Fibroblast of mammary gland (primary cell): ENCODE measurements at regions not wholly inside any gene's neighbourhood (a gene's known extent, or its start where the extent isn't known, plus 50 kb on each side); places are given as distances from the start of the nearest gene placed in this dataset.

Experiments used
- DNase-seq: peaks from one replicate; pipeline ENCODE4 v3.0.0-alpha.2; 2010; ENCODE audit warnings: low read depth
- H3K4me3 ChIP-seq: 2 replicates; pipeline ENCODE4 v1.5.1; 2011; ENCODE audit warnings: low read depth, mild to moderate bottlenecking, low read length, moderate library complexity; ENCODE audit not compliant: control insufficient read depth
- TF ChIP-seq, protein P1 (sequence below): conservative IDR thresholded peaks from 2 replicates; pipeline ENCODE4 v1.5.1; 2011; ENCODE audit warnings: low read depth, low read length, inconsistent platforms; ENCODE audit not compliant: control insufficient read depth, insufficient read depth

DNA sequence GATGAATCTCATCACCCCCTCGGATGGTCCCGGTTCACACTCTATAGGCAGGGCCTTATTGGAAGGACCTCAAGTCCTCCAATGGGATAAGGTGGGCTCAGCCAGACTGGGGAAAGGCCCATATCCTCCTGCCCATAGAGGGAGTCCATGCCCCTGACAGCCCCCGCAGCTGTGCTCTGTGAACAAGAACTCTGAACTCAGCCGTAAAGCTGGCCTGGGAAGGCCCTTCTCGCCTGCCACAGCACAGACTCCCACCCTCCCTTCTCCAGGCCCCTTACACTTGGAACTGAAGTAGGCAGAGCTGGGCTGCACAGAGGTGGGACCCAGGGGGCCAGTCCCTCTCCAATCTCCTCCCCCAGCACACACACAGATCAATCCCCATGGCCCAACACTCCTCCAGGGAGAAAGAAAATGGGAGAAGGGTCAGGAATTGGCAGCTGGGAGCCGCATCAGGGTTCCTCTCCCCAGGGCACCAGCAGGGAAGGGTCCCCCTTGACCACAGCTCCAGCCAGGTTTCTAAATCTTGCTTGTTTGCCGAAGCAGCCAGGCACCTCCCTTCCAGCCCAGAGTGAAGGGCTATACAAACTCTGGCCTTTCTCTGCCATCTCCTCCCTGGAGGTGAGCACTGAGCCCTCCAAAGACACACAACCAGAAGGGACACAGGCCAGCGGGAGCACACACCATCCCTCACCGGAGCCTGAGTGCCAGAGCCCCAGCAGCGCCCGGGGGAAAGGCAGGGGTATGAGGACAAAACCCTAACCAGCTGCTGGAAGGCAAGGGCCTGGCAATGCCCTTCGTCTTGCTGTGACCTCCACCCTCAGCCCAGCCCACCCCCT, 454.1 kb downstream of the SOX9 start:
- TF ChIP-seq, protein P1, sequence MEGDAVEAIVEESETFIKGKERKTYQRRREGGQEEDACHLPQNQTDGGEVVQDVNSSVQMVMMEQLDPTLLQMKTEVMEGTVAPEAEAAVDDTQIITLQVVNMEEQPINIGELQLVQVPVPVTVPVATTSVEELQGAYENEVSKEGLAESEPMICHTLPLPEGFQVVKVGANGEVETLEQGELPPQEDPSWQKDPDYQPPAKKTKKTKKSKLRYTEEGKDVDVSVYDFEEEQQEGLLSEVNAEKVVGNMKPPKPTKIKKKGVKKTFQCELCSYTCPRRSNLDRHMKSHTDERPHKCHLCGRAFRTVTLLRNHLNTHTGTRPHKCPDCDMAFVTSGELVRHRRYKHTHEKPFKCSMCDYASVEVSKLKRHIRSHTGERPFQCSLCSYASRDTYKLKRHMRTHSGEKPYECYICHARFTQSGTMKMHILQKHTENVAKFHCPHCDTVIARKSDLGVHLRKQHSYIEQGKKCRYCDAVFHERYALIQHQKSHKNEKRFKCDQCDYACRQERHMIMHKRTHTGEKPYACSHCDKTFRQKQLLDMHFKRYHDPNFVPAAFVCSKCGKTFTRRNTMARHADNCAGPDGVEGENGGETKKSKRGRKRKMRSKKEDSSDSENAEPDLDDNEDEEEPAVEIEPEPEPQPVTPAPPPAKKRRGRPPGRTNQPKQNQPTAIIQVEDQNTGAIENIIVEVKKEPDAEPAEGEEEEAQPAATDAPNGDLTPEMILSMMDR: no peak
- no peak overlapping the region for H3K4me3 ChIP-seq
- DNase-seq: no peak

DNA sequence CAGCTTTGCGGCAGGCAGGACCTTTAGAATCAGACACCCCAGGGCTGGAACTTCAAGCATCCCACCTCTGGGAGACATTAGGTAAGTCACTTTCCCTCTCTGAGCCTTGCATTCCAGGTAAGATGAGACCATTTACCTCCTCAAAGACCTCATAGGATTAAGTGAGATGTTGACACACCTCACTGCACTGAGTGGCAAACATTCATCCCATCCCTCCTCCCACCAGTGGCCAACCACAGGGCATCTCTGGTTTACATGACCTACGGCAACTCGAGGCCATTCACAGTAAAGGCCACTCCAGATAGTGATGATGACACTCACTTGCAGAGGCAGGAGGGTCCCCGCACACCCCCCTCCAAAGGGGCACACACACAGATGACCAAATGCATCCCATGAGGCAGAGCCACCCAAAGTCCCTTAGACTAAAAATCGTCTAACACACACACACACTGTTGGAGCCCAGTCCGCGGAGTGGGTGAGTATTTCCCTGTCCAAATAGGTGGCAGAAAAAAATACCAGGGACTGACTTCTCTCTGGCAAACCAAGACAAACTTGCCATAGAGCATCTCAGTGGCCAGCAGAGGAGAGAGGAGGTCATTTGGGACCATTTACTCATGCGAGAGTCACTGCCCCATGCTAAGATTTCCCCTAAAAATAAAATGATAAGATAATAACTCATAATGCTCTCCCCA, 454.9 kb downstream of the SOX9 start:
- peak; percentile 48 for DNase-seq
- TF ChIP-seq, protein P1: no peak
- no peak overlapping the region for H3K4me3 ChIP-seq

DNA sequence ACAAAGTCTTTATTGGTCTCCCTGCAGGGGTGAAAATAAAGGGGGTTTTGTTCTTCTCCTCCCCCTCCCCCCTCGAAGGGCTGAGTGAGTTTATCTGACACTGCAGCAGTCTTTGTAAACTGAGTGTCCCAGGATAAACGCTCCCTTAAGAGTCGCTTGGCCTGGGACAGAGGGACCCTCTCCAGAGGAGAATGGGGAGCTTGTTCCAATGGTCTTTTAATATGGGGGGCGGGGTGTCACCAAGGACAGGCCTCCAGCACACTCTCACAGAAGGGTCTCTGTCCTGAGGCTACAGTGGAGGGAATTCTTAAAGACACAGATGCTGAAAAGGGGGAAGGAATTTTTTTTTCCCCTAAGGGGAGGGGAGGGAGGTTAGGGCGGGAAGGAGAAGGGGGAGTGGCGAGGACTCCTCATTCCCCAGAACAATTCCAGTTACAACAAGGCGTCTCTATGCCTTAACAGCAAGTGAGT, 455.5 kb downstream of the SOX9 start:
- H3K4me3 ChIP-seq: no peak overlapping the region
- TF ChIP-seq, protein P1: no peak

DNA sequence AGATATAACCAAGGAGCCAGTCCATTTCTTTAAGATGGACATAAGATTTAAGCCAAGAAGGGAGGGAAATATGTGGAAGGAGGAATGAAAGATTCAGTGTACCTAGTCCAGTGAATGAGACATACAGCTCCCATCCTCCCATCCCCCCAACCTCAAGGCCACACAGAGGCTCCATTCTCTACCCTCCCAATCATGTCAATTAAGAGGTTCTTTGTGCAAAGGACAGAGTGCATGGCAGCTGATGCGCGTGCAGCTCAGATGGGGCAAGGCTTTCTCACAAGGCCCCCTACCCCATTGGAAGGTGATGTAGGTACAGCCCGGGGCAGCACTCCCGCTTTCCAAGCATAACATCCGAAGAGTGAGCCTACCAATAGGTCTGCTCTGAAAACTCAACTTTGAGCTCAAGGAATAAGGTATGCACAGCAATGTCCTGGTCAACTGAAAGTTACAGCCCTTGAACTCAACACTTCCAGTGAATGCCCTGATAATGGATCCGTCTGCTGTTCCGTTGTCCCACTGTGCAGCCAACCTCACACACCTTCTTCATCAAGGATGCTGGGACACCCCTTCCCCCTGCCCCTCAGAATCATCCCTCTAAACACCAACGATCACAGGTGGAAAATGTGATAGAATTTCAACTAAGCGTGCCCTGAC, 458.1 kb downstream of the SOX9 start:
- TF ChIP-seq, protein P1: no peak
- no peak overlapping the region for H3K4me3 ChIP-seq
- DNase-seq: no peak

More for the DNA sequence above, 455.5 kb downstream of the SOX9 start:
- no peak for DNase-seq

DNA sequence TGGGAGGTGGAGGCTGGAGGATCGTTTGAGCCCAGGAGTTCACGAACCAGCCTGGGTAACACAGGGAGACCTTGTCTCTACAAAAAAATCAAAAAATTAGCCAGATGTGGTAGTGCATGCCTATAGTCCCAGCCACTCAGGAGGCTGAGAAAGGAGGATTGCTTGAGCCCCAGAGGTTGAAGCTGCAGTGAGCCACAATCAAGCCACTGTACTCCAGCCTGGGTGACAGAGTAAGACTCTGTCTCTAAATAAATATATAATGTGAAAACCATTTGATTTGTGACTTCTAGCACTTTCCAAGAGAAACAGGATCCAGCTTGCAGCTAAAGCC, 459.1 kb downstream of the SOX9 start:
- no peak for DNase-seq
- TF ChIP-seq, protein P1: no peak
- no peak overlapping the region for H3K4me3 ChIP-seq

DNA sequence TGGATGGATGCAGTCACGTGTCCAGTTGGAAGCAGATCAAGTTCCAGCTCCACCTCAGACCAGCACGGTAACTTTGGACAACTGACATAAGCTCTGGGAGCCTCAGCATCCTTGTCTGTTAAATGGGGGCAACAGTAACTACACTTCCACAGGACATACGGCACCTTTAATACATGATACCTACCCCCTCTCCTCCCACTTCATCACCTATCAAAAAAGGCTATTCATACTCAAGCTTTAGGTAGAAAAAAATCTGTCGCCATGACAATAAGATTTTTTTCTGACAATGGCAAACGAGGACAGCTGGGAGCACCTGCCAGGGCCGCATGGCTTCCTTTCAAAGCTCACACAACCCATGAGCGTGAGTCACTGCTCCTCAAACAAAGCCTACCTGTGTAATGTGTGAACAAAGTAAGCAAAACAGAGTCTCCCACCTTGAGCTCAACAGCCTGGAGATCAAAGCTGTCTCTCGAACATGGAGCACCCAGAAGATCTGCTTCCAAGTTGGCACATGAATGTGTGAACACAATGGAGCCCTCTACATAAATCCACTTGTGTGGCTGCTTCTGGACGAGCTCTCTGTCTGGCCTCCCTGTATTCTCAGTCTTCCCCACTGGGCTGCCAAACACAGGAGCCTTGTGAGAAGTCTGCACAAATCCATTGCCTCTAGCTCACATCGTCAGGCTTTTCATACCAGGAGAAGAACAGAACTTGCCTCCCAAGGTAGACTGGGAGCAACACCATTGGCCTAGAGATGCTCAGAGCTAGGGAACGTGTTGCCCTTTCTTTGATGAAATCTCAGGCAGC, 459.7 kb downstream of the SOX9 start:
- TF ChIP-seq, protein P1: no peak
- no peak overlapping the region for H3K4me3 ChIP-seq
- no peak for DNase-seq
